Esophagus muscularis mucosa (tissue), 4 donors: ENCODE measurements at regions not wholly inside any gene's neighbourhood (a gene's known extent, or its start where the extent isn't known, plus 50 kb on each side); places are given as distances from the start of the nearest gene placed in this dataset.

Experiments used
- DNase-seq: peaks from one replicate; pipeline ENCODE4 v3.0.0-alpha.2; 2017; ENCODE audit errors: extremely low spot score
- H3K27ac ChIP-seq, 4 donors: fragments of 200-600 bp; sonication (generic); replicated peaks in 1 of 4; 1 replicate in 3 of 4; 2 replicates in 1 of 4; pipeline ENCODE4 v1.5.1; 2016 to 2019; ENCODE audit warnings: mild to moderate bottlenecking in 1 of 4
- H3K27me3 ChIP-seq, 4 donors: fragments of 200-600 bp; sonication (generic); one replicate each; pipeline versions ENCODE4 v1.5.1 to v1.6.0; 2016 to 2019
- H3K36me3 ChIP-seq, 4 donors: fragments of 200-600 bp; sonication (generic); one replicate each; pipeline ENCODE4 v1.5.1; 2016 to 2019
- H3K4me1 ChIP-seq, 4 donors: fragments of 200-600 bp; sonication (generic); one replicate each; pipeline ENCODE4 v1.5.1; 2016 to 2019
- H3K4me3 ChIP-seq, 4 donors: fragments of 200-600 bp; sonication (generic); 1 replicate in 2 of 4; 2 replicates in 2 of 4; pipeline ENCODE4 v1.5.1; 2016 to 2019; ENCODE audit warnings: mild to moderate bottlenecking in 4 of 4, moderate library complexity in 1 of 4
- H3K9me3 ChIP-seq, 4 donors: fragments of 200-600 bp; sonication (generic); 1 replicate in 3 of 4; 2 replicates in 1 of 4; pipeline ENCODE4 v1.5.1; 2016 to 2019
- EP300 ChIP-seq: sonication (generic); formaldehyde crosslinking; IDR thresholded peaks from one replicate; pipeline ENCODE4 v1.6.1; 2017; ENCODE audit warnings: antibody characterized with exemption
- POLR2A ChIP-seq: fragments of 450-650 bp; IDR thresholded peaks from one replicate; pipeline ENCODE4 v1.6.1; 2017; ENCODE audit warnings: antibody characterized with exemption, moderate library complexity, mild to moderate bottlenecking, low read depth
- POLR2AphosphoS5 ChIP-seq, 2 donors: sonication (generic); formaldehyde crosslinking; IDR thresholded peaks; one replicate each; pipeline ENCODE4 v1.6.1; 2017; ENCODE audit warnings: antibody characterized with exemption in 2 of 2
- WGBS: methylation state at CpG from one replicate; pipeline ENCODE4 v1.1.5; 2018; 5-methylcytosine and 5-hydroxymethylcytosine counted together
- intact Hi-C: fragments of 100-400 bp; cut with DNase I; formaldehyde crosslinking; loops from one replicate; pipeline ENCODE4 v1.15.1; 2023
- TF ChIP-seq, protein P1 (sequence below), 3 experiments: fragments of 200-600 bp in 2 of 3; fragments of 450-650 bp in 1 of 3; sonication (generic) in 2 of 3; IDR thresholded peaks; one replicate each; pipeline ENCODE4 v1.5.1; 2017 to 2019; ENCODE audit warnings: antibody characterized with exemption in 3 of 3, mild to moderate bottlenecking in 2 of 3, moderate library complexity in 1 of 3

DNA sequence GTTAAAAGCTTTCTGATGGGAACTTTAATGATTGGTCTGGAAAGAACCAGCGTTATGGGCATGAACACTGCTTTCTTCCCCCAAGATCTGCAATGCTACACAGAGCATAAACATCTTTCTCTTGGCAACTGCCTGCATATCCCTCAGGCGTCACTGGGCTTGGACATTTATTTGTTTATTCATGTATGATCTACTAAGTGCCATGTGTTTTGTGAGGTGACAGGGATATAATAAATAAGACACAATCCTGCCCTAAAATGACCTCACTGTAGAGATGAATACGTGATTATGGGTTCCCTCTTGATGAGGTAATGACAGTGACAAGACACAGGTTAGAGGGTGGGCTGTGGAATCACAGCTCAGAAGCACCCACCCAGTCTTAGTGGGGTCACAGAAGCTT is 485.3 kb downstream of the PDCD6IP start:
- 55% methylated on average over 3 of the region's 3 CpGs for WGBS
- no peaks in the 10 kb centered on the region for H3K36me3 ChIP-seq
- H3K4me1 ChIP-seq = peaks cover 0 to 4% (median 2%) of the 10 kb centered on the region in 4 donors
- TF ChIP-seq POLR2AphosphoS5 (IDR thresholded peaks at IDR 0.05) = no peak
- TF ChIP-seq, protein P1, sequence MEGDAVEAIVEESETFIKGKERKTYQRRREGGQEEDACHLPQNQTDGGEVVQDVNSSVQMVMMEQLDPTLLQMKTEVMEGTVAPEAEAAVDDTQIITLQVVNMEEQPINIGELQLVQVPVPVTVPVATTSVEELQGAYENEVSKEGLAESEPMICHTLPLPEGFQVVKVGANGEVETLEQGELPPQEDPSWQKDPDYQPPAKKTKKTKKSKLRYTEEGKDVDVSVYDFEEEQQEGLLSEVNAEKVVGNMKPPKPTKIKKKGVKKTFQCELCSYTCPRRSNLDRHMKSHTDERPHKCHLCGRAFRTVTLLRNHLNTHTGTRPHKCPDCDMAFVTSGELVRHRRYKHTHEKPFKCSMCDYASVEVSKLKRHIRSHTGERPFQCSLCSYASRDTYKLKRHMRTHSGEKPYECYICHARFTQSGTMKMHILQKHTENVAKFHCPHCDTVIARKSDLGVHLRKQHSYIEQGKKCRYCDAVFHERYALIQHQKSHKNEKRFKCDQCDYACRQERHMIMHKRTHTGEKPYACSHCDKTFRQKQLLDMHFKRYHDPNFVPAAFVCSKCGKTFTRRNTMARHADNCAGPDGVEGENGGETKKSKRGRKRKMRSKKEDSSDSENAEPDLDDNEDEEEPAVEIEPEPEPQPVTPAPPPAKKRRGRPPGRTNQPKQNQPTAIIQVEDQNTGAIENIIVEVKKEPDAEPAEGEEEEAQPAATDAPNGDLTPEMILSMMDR (IDR thresholded peaks at IDR 0.05) = no peak
- no peak overlapping the region for H3K4me3 ChIP-seq
- no peak for DNase-seq
- no peak overlapping the region for H3K27ac ChIP-seq
- no peaks in the 10 kb centered on the region for H3K9me3 ChIP-seq
- intact Hi-C loops = no loop called here
- H3K27me3 ChIP-seq = no peaks in the 10 kb centered on the region

DNA sequence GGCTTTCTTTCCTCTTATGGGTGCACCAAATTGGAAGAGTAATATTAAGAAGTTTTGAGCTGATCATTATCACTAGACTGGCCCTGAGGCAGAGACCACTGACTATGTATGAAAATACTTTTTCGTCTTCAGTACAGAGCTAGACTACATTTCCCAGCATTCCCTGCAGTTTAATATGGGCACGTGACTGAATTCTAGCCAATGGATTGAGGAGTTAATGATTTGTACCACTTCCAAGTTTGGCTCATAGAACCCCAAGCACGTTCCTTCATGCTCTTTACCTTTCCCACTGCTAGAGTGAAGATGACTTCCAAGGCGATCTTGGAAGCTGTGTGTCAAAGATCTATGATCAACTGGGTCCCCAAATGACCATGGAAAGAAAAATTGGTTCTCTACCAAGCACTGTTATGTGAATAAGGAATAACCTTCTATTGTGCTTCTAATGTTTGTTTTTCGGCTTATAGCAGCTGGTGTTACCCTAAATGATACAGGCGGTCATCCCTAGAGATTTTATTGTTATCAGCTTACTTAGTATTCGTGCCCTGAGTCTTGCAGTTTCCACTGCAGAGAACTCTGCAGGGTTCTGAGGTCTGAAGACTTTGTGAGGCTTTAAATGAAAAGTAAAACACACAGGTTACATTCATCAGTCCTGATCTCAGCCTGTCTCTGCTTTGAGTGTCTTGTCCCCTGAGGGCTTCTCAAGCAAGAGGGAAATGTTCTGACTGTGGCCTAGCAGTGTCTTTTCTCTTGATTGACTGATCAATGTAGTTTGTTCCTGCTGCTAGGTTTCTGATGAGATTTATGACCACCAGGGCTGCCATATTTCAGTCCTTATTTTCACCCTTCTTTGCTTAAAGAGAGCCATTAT is 486.8 kb downstream of the PDCD6IP start:
- Histone ChIP-seq H3K4me3 (no peak overlapping the region), H3K9me3 (no peaks in the 10 kb centered on the region), H3K27me3 (no peaks in the 10 kb centered on the region), H3K4me1 (peaks cover 0 to 4% (median 2%) of the 10 kb centered on the region in 4 donors), H3K36me3 (no peaks in the 10 kb centered on the region), H3K27ac (no peak overlapping the region)
- no peak for TF ChIP-seq POLR2AphosphoS5 (IDR thresholded peaks at IDR 0.05)
- TF ChIP-seq EP300 = no peak
- no peak for TF ChIP-seq POLR2A
- TF ChIP-seq, protein P1 (IDR thresholded peaks at IDR 0.05) = no peak
- intact Hi-C loops = no loop called here
- WGBS = 77% methylated on average over 7 of the region's 7 CpGs
- DNase-seq = no peak

DNA sequence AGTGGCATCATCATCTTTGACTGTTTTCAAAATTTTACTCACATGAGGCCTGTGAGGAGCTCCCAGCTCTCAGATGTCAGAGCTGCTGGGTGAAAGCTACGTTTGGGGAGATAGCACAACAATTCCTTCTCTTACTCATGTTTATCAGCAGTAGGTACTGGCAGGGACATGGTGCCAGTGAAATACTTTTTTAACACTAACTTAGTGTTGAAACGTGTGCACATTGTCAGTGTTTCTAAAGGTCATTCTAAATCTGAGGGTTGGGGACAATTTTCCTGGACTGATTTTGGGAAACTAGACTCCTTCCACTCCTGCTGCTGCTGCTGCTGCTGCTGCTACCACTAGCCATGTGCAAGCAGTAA is 487.4 kb downstream of the PDCD6IP start:
- no peak for TF ChIP-seq POLR2AphosphoS5 (IDR thresholded peaks at IDR 0.05)
- TF ChIP-seq, protein P1 (IDR thresholded peaks at IDR 0.05) = no peak
- TF ChIP-seq POLR2A = no peak
- TF ChIP-seq EP300 = no peak
- H3K27ac ChIP-seq = no peak overlapping the region
- no peak for DNase-seq
- H3K4me1 ChIP-seq = peaks cover 0 to 4% (median 2%) of the 10 kb centered on the region in 4 donors
- H3K36me3 ChIP-seq = no peaks in the 10 kb centered on the region
- no peak overlapping the region for H3K4me3 ChIP-seq
- H3K9me3 ChIP-seq = no peaks in the 10 kb centered on the region
- 33% methylated on average over 2 of the region's 2 CpGs for WGBS
- no peaks in the 10 kb centered on the region for H3K27me3 ChIP-seq
- intact Hi-C loops = no loop called here

DNA sequence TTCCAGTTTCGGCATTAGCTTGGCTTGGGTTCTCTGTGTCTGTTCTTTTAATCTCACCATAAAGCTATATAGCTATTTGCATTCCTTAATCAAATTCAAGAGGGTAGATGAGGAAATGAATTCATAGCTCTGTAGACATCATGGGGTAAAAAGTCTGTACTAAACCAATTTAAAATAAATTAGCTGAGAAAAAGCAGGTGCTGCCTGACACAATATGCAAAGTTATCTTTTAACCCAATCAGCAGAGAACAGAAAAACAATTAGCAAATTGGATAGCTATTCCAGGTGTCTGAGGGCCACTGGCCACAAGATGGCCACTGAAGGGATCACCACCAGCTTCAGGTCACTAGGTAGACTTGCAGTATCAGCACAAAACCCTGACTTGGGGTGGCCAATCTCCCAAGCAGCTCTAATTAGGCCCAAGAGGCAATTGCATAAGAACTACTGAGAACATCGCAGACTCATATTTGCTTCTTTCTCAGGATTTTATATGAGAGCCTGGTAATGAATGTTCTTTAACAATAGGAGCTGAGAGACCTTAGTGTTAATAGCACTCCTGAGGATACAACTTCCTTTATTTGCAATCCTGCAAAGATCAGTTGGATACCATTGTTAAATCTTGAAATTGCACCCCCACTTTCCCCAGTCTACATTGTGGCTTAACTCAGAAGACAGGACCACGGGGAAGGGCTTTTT is 494.3 kb downstream of the PDCD6IP start:
- Histone ChIP-seq H3K27me3 (no peaks in the 10 kb centered on the region), H3K36me3 (no peaks in the 10 kb centered on the region), H3K4me1 (no peaks in the 10 kb centered on the region), H3K27ac (no peak overlapping the region), H3K9me3 (no peaks in the 10 kb centered on the region), H3K4me3 (no peak overlapping the region)
- intact Hi-C loops = no loop called here
- TF ChIP-seq POLR2AphosphoS5 (IDR thresholded peaks at IDR 0.05) = no peak
- TF ChIP-seq EP300 = no peak
- no peak for TF ChIP-seq POLR2A
- TF ChIP-seq, protein P1 (IDR thresholded peaks at IDR 0.05) = no peak
- 76% methylated on average over 3 of the region's 3 CpGs for WGBS
- no peak for DNase-seq
